ENCODE measurements at regions not wholly inside any gene's neighbourhood (a gene's known extent, or its start where the extent isn't known, plus 50 kb on each side); places are given as distances from the start of the nearest gene placed in this dataset.

- TF ChIP-seq SPI1 (IDR thresholded peaks at IDR 0.05; ENCODE audit: borderline replicate concordance, low read depth) (no peak), CTCF (IDR thresholded peaks at IDR 0.05; ENCODE audit: insufficient read depth, low read length) (no peak), POLR2AphosphoS5 (IDR thresholded peaks at IDR 0.05; ENCODE audit: low read depth) (no peak)
Observed at GRCh38 chr22:48236261-48236660, 1473.8 kb downstream of the TBC1D22A start.

Data from HL-60 (cell line).